PC-9 (cell line): ENCODE measurements at regions not wholly inside any gene's neighbourhood (a gene's known extent, or its start where the extent isn't known, plus 50 kb on each side); places are given as distances from the start of the nearest gene placed in this dataset.
"Not testable (repeated sequence)": the region's sequence is repeated elsewhere in the genome, so short reads cannot be mapped to it uniquely, and the experiment has no call there.

Source experiments
- BruUV-seq: library from RNA; stranded (reverse); fragments of 400-500 nt; replicated peaks from 2 replicates; lab custom pipeline; 2021; lab: Mats Ljungman, UMichigan
- CTCF ChIA-PET: fragments of 300-600 bp; sonication (Branson Sonifier 250); formaldehyde crosslinking; loops from one replicate; lab custom pipeline; 2022; ENCODE audit warnings: antibody characterized with exemption; lab: Charles Lee
- POLR2A ChIA-PET: fragments of 300-600 bp; sonication (Branson Sonifier 250); formaldehyde crosslinking; loops from one replicate; lab custom pipeline; 2022; ENCODE audit warnings: antibody characterized with exemption; ENCODE audit not compliant: unreplicated experiment; lab: Charles Lee
- DNase-seq, 2 experiments: peaks; one replicate each; pipeline versions ENCODE4 v3.0.0 to v3.0.0-alpha.2; 2015 to 2022; ENCODE audit warnings: mixed read lengths in 1 of 2
- H2AFZ ChIP-seq: fragments of 200-600 bp; sonication (generic); 2 replicates; pipeline ENCODE4 v1.8.1; 2017; ENCODE audit warnings: antibody characterized with exemption
- H3F3A ChIP-seq: fragments of 200-600 bp; sonication (generic); 2 replicates; pipeline ENCODE4 v1.8.1; 2017; ENCODE audit warnings: antibody characterized with exemption, mild to moderate bottlenecking, low read depth; ENCODE audit not compliant: insufficient read depth
- H3K27ac ChIP-seq: fragments of 200-600 bp; sonication (generic); 2 replicates; pipeline ENCODE4 v1.6.1; 2016; ENCODE audit warnings: mixed run types
- H3K27me3 ChIP-seq: fragments of 200-600 bp; sonication (generic); 2 replicates; pipeline ENCODE4 v1.6.1; 2016; ENCODE audit warnings: low read depth, mixed run types; ENCODE audit not compliant: insufficient read depth
- H3K36me3 ChIP-seq: fragments of 200-600 bp; sonication (generic); 2 replicates; pipeline ENCODE4 v1.6.1; 2016; ENCODE audit warnings: low read depth, mixed run types
- H3K4me1 ChIP-seq: fragments of 200-600 bp; sonication (generic); replicated peaks from 2 replicates; pipeline ENCODE4 v1.6.1; 2016; ENCODE audit warnings: mixed run types; ENCODE audit not compliant: insufficient read depth
- H3K4me2 ChIP-seq: fragments of 200-600 bp; sonication (generic); 2 replicates; pipeline ENCODE4 v1.6.1; 2017; ENCODE audit warnings: mixed run types
- H3K4me3 ChIP-seq: fragments of 200-600 bp; sonication (generic); 2 replicates; pipeline ENCODE4 v1.6.1; 2016; ENCODE audit warnings: mixed run types
- H3K79me2 ChIP-seq: fragments of 200-600 bp; sonication (generic); 2 replicates; pipeline ENCODE4 v1.6.1; 2017; ENCODE audit warnings: low read depth, mixed run types
- H3K9me2 ChIP-seq: fragments of 200-600 bp; sonication (generic); 2 replicates; pipeline ENCODE4 v1.8.1; 2017; ENCODE audit warnings: mild to moderate bottlenecking; ENCODE audit not compliant: insufficient read depth
- H3K9me3 ChIP-seq: fragments of 200-600 bp; sonication (generic); 2 replicates; pipeline ENCODE4 v1.8.1; 2016; ENCODE audit warnings: low read depth; ENCODE audit not compliant: insufficient read depth
- H4K20me1 ChIP-seq: fragments of 200-600 bp; sonication (generic); 2 replicates; pipeline ENCODE4 v1.8.1; 2017; ENCODE audit not compliant: insufficient read depth
- CTCF ChIP-seq: fragments of 200-600 bp; sonication (generic); conservative IDR thresholded peaks from 2 replicates; pipeline ENCODE4 v1.6.1; 2017; ENCODE audit warnings: mixed run types, antibody characterized with exemption, mild to moderate bottlenecking, moderate library complexity
- EZH2 ChIP-seq: fragments of 200-600 bp; sonication (generic); IDR thresholded peaks from 2 replicates; pipeline ENCODE4 v1.8.0; 2017; ENCODE audit warnings: antibody characterized with exemption, low read depth
- intact Hi-C: fragments of 100-400 bp; cut with micrococcal nuclease; formaldehyde crosslinking; loops from one replicate; pipeline ENCODE4 v1.10.0; 2022; ENCODE audit not compliant: unreplicated experiment

DNA sequence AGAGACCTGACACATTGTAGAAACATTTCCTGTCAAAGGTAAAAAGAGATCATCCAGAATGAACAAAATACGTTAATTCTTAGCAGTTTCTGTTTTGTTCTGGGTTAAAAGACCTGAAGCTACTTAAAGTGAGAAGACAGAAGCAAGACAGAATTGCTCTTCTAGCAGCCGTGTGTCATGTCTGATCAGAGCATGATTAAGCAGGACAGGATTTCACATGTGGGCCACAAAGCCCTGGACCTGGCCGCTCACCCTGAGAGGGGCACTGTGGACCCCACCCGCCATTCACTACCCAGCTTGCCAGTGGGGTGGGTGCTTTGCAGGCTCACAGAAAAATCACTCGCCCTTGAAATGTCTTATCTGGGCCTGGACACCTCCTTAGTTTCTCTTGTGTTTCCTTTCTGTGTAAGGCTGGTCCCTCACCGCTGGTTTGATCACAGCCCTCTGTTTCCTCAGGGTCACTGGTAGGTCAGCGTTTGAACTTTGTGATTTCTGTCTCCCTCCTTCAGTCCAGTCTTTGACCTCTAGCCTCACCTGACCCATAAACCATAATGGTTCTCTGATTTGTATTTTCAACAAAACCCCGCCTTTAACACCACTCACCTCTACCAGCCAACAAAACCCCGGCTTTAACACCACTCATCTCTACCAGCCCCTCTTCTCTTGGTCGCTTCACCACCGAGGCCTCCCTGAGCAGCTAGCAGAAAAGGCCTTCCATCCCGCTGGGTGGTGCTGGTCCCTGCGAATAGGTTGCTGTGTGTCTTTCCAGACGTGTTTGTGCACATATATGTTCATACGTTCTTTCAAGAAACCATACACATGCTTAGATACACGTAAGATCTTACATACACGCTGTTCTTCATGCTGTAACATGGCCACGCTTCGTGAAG lies 185.0 kb downstream of the OR4M2 start:
- BruUV-seq, result no TSS peak

GRCh38 chr15:22265970-22266369 lies 185.6 kb downstream of the OR4M2 start:
- H3K27me3 ChIP-seq, result peaks cover 58% of the 10 kb centered on the region
- H2AFZ ChIP-seq, result no peak overlapping the region
- no peaks in the 10 kb centered on the region for H4K20me1 ChIP-seq
- no peak for DNase-seq
- no peaks in the 10 kb centered on the region for H3K79me2 ChIP-seq
- intact Hi-C loops, result no loop called here
- no peak overlapping the region for H3K4me3 ChIP-seq
- no peaks in the 10 kb centered on the region for H3K9me3 ChIP-seq
- no peaks in the 10 kb centered on the region for H3K36me3 ChIP-seq
- ChIA-PET POLR2A (no interaction called here), CTCF (no interaction called here)
- H3K4me2 ChIP-seq, result no peak overlapping the region
- H3K4me1 ChIP-seq, result no peaks in the 10 kb centered on the region
- no TSS peak for BruUV-seq
- no peak overlapping the region for H3K27ac ChIP-seq
- no peaks in the 10 kb centered on the region for H3F3A ChIP-seq
- TF ChIP-seq EZH2 (no peak), CTCF (no peak)
- no peaks in the 10 kb centered on the region for H3K9me2 ChIP-seq

More for the DNA sequence above, 185.0 kb downstream of the OR4M2 start:
- Histone ChIP-seq H3K27me3 (peaks cover 54% of the 10 kb centered on the region), H3F3A (no peaks in the 10 kb centered on the region), H3K9me3 (no peaks in the 10 kb centered on the region), H3K4me2 (no peak overlapping the region), H3K36me3 (no peaks in the 10 kb centered on the region), H4K20me1 (no peaks in the 10 kb centered on the region), H3K27ac (no peak overlapping the region), H3K79me2 (no peaks in the 10 kb centered on the region), H2AFZ (no peak overlapping the region), H3K9me2 (no peaks in the 10 kb centered on the region), H3K4me3 (no peak overlapping the region), H3K4me1 (no peaks in the 10 kb centered on the region)
- intact Hi-C loops, result no loop called here
- ChIA-PET POLR2A (no interaction called here), CTCF (no interaction called here)
- no peak for DNase-seq
- TF ChIP-seq EZH2 (no peak), CTCF (no peak)

- CTCF ChIA-PET, result no interaction called here
- no peaks in the 10 kb centered on the region for H3K9me3 ChIP-seq
- H3K27me3 ChIP-seq, result peaks cover 58% of the 10 kb centered on the region
- H3K27ac ChIP-seq, result no peak overlapping the region
- DNase-seq, result no peak
- no peak overlapping the region for H2AFZ ChIP-seq
- H3K4me1 ChIP-seq, result no peaks in the 10 kb centered on the region
- TF ChIP-seq CTCF (no peak), EZH2 (no peak)
- POLR2A ChIA-PET, result no interaction called here
- no peaks in the 10 kb centered on the region for H3K9me2 ChIP-seq
- intact Hi-C loops, result no loop called here
- no peaks in the 10 kb centered on the region for H3K36me3 ChIP-seq
- no peak overlapping the region for H3K4me3 ChIP-seq
- H3K4me2 ChIP-seq, result no peak overlapping the region
- H4K20me1 ChIP-seq, result no peaks in the 10 kb centered on the region
- BruUV-seq, result no TSS peak
- H3F3A ChIP-seq, result no peaks in the 10 kb centered on the region
- no peaks in the 10 kb centered on the region for H3K79me2 ChIP-seq
Measured at GRCh38 chr15:22267761-22268160, 187.4 kb downstream of the OR4M2 start.

- H3K4me1 ChIP-seq, H4K20me1 ChIP-seq, H3K4me3 ChIP-seq, intact Hi-C loops, H3K27ac ChIP-seq, H3K9me2 ChIP-seq, H3K4me2 ChIP-seq, H3K36me3 ChIP-seq, H3F3A ChIP-seq, POLR2A ChIA-PET, DNase-seq, H3K79me2 ChIP-seq, H2AFZ ChIP-seq, BruUV-seq, H3K9me3 ChIP-seq, CTCF ChIA-PET: not testable (repeated sequence)
- H3K27me3 ChIP-seq, result peaks cover 58% of the 10 kb centered on the region
Measured at GRCh38 chr15:22268201-22268600, 187.9 kb downstream of the OR4M2 start.

GRCh38 chr15:22268654-22269053 lies 188.3 kb downstream of the OR4M2 start:
- H3K36me3 ChIP-seq, H3K27ac ChIP-seq, H3K9me3 ChIP-seq, POLR2A ChIA-PET, H3F3A ChIP-seq, BruUV-seq, H3K4me3 ChIP-seq, CTCF ChIA-PET, H3K4me1 ChIP-seq, H3K79me2 ChIP-seq, H3K4me2 ChIP-seq, DNase-seq, H3K9me2 ChIP-seq, H4K20me1 ChIP-seq, H2AFZ ChIP-seq, intact Hi-C loops: not testable (repeated sequence)
- peaks cover 54% of the 10 kb centered on the region for H3K27me3 ChIP-seq
